HPDE6-E6E7 (cell line): ENCODE measurements at regions not wholly inside any gene's neighbourhood (a gene's known extent, or its start where the extent isn't known, plus 50 kb on each side); places are given as distances from the start of the nearest gene placed in this dataset.
"Not testable (repeated sequence)": the region's sequence is repeated elsewhere in the genome, so short reads cannot be mapped to it uniquely, and the experiment has no call there.

ENCODE experiments used
- DNase-seq: peaks from one replicate; pipeline ENCODE4 v3.0.0; 2011; ENCODE audit warnings: missing footprints; ENCODE audit errors: extremely low spot score

DNA sequence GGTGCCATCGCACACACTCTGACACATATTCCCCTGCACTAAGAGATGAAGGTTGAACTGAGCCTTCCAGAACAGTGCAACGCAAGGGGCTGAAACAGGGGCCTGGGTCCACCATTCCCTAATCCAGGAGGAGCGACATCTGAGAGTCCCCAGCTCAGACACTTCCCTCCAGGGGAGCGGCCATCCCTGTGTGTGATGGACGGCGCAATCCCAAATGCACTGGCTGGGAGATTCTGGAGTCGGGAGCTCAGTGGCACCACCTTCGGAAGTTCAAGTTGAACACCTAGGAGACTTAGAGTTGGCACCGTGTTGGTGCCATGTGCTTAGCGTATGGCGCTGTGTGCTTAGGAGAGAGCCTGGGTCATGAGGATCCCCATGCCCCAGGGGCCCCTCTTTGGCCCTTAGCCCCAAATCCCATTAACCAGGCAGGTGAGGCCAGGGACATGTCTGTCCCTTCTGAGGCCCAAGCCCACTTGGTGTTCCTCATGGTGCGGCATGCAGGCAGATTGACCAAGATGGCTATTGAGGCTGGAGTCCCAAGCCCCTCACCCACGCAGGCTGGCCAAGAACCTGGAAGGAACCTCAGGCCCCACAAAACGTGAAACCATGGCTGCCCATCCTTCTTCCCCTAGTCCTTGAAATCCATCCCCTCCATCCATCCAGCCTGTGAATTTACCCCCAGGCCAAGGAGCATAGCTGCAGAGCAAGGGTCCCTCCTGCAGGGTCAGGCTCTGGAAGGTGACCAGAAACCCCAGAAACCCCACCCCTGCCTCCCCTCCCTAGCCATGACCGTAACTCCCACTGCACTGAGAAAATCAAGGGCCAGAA, 114.1 kb upstream of the OTOS start:
- DNase-seq, result no peak

DNA sequence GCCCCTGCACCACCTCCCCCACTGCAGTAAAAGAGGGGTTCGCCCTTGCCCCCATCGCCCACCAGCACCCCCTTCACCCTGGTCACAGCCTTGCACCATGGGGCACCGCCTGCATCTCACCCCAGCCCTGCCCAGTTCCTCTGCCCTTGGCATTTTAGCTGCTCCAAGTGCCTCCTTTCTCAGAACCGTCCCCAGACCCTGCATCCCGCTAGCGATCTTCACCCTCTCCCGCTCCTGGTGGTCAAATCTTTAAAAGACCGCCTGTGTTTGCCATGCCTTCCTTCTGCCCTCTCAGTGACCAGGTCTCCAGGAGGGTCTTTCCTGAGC, 114.7 kb upstream of the OTOS start:
- no peak for DNase-seq

DNA sequence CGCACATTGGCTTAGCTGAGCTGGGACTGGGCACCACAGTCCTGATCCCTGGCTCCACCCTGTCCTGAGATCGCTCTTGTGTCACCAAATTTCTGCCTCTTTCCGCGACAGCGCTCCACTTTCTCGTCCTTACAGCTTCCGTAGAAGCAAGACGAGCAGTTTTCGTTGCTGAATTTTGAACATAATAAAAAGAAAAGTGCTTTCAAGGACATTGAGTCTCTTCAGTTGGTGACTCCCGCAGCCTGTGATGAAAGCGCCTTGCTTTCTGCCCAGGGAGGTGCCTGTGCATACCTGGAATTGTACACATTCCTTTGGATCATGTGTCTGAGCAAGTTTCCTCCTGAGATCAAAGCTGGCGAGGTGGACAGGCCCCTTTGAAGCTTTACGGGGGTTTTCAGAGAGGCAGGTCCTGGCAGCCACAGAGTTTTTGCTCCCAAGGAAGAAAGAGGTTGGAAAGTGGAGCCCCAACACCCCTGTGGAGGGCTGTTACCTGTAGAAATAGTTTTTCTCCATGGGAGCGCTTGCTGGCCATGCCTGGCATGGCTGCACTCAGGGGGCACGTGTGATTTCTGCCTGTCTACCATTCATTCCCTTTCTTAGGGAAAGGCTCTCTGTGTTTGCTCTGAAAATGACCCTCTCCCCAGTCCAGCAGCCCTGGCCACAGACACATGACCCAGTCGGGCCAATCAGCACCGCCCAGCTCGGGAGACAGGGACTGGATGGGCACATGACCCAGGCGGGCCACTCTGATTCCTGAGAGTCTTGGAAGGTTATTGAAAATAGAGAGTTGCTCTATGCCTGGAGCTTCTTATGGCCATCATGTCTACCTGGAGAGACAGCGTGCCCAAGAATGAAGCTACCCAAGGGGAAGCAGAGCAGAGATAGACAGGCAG, 115.6 kb upstream of the OTOS start:
- peak; percentile 50 for DNase-seq

DNA sequence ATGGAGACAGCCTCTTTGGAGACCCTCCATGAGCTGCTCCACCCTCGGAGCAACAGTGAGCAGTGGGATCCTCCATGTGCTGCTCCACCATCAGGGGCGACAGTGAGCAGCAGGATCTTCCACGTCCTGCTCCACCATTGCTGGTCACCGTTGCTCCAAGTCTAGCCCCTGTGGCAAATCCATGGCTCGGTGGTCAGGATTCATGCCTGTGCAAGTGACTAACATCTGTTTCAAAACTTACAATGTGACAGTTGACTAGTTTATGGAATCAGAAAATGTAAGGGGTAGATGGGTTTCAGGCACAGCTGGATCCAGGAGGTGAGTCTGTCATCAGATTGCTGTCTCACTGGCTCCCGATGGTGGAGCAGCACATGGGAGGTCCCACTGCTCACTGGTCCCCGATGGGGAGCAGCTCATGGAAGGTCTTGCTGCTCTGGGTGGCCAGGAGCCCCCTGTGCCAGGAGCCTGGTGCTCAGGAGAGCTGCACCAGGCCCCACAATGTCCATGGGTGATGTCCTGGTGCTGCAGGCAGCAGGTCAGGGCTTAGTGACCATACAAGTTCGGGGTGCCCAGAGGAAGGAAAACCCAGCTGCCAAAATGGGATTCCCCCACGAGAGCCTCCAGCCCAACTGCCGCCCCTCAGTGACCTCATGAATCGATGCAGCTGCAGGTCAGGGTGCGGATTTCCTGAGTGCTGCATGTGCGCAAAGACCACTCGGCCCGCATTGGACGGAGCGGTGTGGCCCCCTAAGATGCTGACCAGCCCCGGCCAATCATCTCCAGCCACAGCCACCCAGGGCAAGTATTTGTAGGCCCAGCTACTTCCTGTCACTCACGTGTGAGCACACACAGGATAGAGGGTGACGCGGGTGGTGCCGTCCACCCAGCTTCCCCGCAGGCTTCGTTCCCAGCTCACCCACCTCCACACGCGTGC, 116.5 kb upstream of the OTOS start:
- no peak for DNase-seq

DNA sequence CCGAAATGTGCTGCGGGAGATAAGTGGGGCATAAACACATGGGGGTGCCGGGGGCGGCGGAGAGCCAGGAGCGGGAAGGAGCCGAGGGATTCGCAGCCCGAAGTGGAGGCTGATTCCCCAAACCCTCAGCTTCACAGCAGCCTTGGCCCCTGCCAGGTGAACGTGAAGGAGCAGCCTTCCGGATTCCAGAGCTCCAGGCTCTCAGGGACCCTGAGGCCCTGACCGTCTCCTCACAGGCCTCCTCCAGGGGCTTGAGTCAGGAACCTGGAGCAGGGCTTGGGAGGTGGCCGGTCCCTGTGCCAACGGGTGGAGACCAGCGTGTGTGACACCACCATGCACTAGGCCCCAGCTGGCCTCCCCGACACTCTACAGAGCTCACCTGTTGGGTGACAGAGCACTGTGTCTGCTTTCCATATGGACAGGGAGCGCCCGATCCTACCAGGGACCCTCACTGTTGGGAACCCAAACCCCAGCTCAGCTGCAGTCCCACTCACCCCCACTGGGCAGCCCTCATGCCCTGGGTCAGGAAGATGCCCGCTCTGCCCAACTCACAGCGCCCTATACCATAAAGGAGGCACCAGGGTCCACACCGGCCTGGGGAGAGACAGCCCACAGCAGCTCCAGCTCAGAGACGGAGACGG, 117.6 kb upstream of the OTOS start:
- no peak for DNase-seq

DNA sequence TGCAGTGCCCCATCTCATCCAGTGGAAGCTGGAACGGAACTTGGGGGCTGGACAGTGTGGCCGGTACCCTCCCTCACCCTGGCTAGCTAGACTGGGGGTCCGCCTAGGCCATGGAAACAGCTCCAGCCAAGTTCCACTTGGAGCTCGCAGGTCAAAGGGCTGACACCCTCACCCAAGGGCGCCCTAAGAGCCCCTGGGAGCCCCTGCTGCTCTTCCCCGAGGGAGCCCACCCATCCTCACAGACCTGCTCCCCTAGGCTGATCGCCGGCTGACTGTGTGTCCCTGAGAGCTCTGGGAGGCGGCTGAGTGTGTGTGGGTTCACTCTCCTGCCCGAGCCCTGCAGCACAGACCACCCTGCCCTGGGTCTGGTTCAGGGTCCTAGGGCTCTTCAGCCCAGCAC, 118.2 kb upstream of the OTOS start:
- no peak for DNase-seq

DNA sequence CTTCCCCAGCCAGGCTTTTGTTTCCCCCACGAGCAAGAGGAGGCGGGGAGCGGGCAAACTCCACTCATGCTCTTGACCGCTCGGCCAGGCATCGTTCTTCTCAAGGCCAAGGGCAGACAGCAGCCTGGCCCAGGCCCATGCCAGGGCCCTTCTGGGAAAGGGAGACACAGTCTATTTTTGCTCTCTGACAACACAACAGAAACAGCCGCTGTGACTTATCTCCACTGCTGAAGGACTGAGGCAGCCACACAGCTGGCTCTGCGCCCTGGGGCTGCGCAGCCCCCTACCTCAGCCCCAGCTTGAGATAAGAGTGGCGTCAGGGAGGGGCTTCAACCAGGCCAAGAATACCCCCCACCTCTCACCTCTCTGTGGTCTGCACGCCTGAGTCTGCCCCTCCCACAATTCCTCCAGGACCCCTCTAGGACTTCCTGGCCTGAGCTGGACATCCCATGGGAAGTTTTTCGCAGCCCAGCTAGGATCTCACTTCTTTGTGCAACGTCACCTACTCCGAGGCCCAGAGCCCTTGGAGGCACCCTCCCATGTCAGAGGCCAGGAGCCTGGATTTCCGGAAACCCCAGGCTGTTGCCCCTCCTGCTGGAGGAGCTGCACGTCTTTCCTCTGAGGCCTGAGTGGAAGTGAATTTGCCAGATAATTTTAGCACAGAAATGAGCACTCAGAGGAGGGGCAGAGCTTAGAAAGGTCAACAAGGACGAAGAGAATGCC, 118.9 kb upstream of the OTOS start:
- DNase-seq, result no peak

DNA sequence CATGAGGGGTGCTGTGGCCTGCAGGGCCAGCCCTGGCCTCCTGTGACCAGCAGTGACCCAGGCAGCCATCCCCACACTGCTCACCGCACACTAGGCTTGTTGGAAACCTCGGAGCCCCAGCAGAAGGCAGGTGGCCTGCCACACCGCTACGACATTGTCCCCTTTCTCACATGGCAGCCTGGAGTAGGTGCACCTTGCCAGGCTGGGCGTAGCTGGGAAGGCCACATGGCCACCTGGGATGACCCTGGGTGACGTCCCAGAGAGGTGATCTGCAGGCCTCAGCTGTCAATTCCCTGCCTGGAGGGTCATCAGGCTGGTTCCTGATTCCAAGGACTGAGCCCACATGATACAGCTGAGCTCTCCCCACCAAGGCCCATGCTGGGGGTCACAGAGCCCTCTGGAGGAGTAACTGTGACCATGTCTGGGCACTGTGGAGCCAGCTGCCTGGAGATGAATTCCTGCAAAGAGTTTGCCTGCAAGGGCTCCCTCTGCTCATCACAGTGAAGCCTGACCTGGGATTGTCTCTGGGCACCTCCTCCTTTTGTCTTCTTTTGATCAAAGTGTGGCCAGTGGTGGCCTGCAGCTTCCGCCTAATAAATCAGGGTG, 119.6 kb upstream of the OTOS start:
- DNase-seq, result no peak

DNA sequence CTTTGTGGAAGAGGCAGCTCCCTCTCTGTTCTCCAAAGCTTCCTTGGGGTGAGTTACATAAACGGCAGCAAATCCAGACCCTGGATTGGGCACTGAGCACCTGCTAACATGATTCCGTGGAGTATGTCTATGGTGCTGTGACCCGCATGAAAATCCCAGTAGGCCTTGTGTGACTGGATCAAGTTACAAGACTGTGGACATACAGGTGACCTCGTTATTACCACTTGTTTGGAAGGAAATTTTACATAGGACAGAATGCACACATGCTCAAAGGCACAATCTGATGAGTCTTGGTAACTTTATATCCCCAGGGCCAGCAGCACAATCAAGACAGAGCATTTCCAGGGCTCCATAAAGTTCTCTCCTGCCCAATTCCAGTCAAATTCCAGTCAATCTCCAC, 120.2 kb upstream of the OTOS start:
- no peak for DNase-seq

DNA sequence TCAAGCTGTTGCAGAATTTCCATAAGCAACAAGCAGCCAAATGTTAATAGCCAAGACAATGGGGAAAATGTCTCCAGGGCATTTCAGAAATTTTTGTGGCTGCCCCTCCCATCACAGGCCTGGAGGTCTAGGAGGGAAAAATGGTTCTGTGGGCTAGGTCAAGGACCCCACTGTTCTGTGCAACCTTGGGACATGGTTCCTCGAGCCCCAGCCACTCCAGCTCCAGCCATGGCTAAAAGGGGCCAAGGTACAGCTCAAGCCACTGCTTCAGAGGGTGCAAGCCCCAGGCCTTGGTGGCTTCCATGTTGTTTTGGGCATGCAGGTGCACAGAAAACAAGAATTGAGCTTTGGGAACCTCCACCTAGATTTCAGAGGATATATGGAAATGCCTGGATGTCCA, 122.1 kb upstream of the OTOS start:
- DNase-seq, result not testable (repeated sequence)

DNA sequence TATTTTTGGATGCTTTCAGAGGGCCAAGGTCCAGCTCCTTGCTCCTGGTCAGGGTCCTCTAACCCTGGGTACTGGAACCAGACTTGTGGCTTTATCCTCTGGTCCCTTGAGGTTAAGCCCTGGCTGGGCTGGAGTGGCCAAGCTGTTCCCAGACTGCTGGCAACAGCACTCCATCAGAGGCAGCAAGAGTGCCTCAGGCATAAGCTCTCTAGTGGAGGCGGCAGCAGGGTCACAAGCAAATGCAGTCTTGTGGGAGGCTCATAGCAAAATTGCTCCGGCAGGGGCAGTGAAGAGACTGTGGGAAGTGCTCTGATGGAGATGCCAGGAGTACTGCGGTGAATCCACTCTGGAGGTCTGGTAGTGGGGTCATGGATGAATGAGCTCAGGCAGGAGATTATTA, 128.9 kb upstream of the OTOS start:
- DNase-seq, result no peak

DNA sequence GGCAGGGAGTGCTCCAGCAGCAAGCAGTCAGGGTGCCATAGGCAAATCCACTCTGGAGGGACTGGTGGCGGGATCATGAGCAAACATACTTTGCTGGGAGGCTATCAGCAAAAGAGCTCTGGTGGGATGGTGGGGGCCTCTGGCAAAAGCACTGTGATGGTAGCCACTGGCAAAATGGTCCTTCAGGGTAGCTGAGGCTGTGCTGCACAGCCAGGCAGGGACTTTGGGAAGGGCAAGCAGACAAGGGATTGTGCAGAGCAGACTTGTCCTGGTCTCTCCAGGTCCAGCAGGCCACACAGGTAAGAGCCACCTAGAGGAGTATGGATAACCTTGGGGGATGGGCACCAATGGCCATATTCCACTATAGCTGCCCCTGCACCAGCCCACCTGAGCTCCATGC, 129.4 kb upstream of the OTOS start:
- no peak for DNase-seq

DNA sequence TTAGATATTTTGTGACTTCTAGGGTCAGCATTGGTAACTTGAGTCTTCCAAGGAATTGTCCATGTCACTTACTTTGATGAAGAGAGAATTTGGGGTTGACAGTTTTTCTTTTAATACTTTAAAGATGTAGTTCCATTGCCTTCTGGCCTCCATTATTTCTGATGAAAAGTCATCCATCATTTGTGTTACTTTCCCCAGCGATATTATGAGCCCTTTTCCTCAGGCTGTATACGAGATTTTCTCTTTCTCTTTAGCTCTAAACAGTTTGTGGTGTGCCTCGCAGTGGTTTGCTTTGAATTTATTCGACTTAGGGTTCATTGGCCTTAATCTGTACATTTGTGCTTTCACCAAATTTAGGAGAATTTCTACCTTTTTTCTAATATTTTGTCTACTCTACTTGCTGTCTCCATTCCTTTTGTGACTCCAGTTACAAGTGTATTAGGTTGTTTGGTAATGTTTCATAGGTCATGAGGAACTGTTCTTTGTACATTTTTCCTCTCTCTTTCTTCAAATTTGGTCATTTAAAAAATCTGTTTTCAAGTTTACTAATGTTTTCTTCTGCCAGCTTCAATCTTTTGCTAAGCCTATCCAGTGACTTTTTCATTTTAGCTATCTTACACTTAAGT, 131.4 kb upstream of the OTOS start:
- DNase-seq, result no peak

DNA sequence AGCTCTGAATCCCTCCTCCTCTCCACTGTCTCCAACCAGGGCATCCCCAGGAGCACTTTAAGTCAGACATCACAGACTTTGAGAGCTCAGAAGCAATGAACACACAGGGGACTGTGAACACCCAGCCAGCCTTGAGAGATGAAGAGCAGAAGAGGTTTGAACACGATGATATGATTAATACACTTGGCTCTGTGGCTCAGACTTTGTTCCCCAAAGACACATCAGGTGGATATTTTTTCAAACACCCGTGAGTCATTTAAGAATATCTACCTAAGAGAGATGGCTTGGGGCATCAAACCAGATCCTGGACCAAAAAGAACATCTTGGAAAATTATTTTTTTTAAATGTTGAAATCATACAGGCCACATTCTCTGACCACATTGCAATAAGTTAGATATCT, 134.9 kb upstream of the OTOS start:
- no peak for DNase-seq

DNA sequence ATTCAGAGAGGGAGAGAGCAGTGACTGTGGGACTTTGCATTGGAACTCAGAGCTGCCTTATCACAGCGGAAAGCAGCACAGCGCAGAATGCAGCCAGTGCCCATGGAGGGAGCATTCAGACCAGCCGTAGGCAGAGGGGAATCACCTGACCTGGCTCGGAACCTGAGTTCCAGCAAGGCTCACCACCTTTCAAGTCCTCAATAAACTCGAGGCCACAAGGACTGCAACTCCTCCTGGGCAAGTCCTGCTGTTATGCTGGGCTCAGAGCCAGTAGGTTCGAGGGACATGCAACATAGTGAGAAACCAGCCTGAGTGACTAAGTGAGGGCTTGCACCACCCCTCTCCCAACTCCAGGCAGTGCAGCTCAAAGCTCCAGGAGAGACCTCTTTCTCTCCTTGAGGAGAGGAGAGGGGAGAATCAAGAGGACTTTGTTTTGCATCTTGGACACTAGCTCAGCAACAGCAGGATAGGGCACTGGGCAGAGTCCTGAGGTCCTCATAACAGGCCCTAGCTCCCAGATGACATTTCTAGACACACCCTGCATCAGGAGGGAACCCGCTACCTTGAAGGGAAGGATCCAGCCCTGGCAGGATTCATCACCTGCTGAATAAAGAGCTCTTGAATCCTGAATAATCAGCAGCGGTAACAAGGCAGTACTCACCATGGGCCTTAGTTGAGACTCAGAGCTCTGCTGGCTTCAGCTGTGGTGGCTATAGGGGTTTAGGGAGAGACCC, 136.8 kb upstream of the OTOS start:
- DNase-seq, result no peak

DNA sequence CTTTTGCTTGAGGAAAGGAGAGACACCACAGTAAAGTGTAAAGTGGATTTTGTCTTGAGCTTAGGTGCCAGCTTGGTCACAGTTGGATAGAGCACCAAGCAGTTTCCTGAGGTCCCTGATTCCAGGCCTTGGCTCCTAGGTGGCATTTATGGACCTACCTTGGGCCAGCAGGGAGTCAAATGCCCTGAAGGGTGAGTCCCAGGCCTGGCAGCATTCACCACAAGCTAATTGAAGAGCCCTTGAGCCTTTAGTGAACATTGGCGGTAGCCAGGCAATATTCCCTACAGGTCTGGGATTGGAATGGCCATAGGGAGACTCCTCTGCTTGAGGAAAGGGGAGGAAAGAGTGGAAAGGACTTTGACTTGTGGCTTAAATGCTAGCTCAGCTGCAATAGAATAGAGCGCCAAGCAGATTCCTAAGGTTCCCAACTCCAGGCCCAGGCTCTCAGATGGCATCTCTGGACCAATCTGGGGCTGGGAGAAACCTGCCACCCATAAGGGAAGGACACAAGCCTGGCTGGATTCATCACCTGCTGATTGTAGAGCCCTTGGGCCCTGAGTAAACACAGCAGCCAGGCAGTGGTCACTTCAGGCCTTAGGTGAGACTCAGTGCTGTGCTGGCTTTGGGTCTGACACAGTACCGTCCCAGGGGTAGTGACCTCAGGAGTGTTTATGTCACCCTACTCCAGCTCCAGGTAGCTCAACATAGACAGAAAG, 137.5 kb upstream of the OTOS start:
- no peak for DNase-seq

DNA sequence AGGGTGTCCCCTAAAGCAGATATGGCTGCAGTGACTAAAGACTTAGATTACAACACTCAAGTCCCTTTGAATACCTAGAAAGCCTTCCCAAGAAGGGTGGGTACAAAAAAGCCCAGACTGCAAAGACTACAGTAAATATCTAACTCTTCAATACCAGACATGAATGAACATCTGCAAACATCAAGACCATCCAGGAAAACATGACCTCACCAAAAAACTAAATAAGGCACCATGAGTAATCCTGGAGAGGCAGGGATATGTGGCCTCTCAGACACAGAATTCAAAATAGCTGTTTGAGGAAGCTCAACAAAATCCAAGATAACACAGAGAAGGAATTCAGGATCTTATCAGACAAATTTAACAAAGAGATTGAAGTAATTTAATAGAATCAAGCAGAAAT, 138.2 kb upstream of the OTOS start:
- no peak for DNase-seq

DNA sequence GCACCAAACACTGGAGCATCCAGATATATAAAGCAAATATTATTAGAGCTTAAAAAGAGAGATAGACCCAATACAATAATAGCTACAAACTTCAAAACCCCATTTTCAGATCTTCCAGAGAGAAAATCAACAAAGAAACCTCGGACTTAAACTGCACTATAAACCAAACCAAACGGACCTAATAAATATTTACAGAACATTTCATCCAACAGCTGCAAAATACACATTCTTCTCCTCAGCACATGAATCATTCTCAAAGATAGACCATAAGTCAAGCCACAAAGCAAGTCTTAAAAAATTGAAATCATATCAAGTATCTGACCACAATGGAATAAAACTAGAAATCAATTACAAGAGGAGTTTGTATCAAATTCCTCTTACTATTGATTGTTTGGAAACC, 140.2 kb upstream of the OTOS start:
- DNase-seq, result no peak
